ENCODE measurements at regions not wholly inside any gene's neighbourhood (a gene's known extent, or its start where the extent isn't known, plus 50 kb on each side); places are given as distances from the start of the nearest gene placed in this dataset.

GRCh38 chr4:110275871-110276270 is 77.5 kb upstream of the ELOVL6 start:
- H3K4me3 ChIP-seq (ENCODE audit: low read depth, low read length), result no peak overlapping the region
- in situ Hi-C loops (cut with HindIII; ENCODE audit: low sequenced_read_pairs), result no loop called here
- DNase-seq (ENCODE audit: low read depth), result peak; percentile 56
- TF ChIP-seq CTCF (IDR thresholded peaks at IDR 0.05; ENCODE audit: low read depth, low read length, missing control alignments), result no peak

- DNase-seq (ENCODE audit: low read depth), result no peak
- in situ Hi-C loops (cut with HindIII; ENCODE audit: low sequenced_read_pairs), result no loop called here
- no peak overlapping the region for H3K4me3 ChIP-seq (ENCODE audit: low read depth, low read length)
- no peak for TF ChIP-seq CTCF (IDR thresholded peaks at IDR 0.05; ENCODE audit: low read depth, low read length, missing control alignments)
These were observed 73.6 kb upstream of the ELOVL6 start for GRCh38 chr4:110271986-110272385.

- peak; percentile 61 for DNase-seq (ENCODE audit: low read depth)
- H3K4me3 ChIP-seq (ENCODE audit: low read depth, low read length), result no peak overlapping the region
- no peak for TF ChIP-seq CTCF (IDR thresholded peaks at IDR 0.05; ENCODE audit: low read depth, low read length, missing control alignments)
- in situ Hi-C loops (cut with HindIII; ENCODE audit: low sequenced_read_pairs), result no loop called here
These were observed 72.2 kb upstream of the ELOVL6 start for GRCh38 chr4:110270492-110271197.

GRCh38 chr4:110268790-110269189 is 70.4 kb upstream of the ELOVL6 start:
- no peak for TF ChIP-seq CTCF (IDR thresholded peaks at IDR 0.05; ENCODE audit: low read depth, low read length, missing control alignments)

GRCh38 chr4:110268352-110268751 is 69.9 kb upstream of the ELOVL6 start:
- no peak overlapping the region for H3K4me3 ChIP-seq (ENCODE audit: low read depth, low read length)
- DNase-seq (ENCODE audit: low read depth), result no peak
- TF ChIP-seq CTCF (IDR thresholded peaks at IDR 0.05; ENCODE audit: low read depth, low read length, missing control alignments), result no peak
- in situ Hi-C loops (cut with HindIII; ENCODE audit: low sequenced_read_pairs), result no loop called here

More at GRCh38 chr4:110268790-110269189, 70.4 kb upstream of the ELOVL6 start:
- in situ Hi-C loops (cut with HindIII; ENCODE audit: low sequenced_read_pairs), result no loop called here
- no peak for DNase-seq (ENCODE audit: low read depth)
- no peak overlapping the region for H3K4me3 ChIP-seq (ENCODE audit: low read depth, low read length)

- no peak for DNase-seq (ENCODE audit: low read depth)
- no peak for TF ChIP-seq CTCF (IDR thresholded peaks at IDR 0.05; ENCODE audit: low read depth, low read length, missing control alignments)
- in situ Hi-C loops (cut with HindIII; ENCODE audit: low sequenced_read_pairs), result no loop called here
- H3K4me3 ChIP-seq (ENCODE audit: low read depth, low read length), result no peak overlapping the region
These were observed 67.7 kb upstream of the ELOVL6 start for GRCh38 chr4:110266136-110266535.
